ENCODE measurements at regions not wholly inside any gene's neighbourhood (a gene's known extent, or its start where the extent isn't known, plus 50 kb on each side); places are given as distances from the start of the nearest gene placed in this dataset.
A peak's percentile ranks its signal among the peaks of the same experiment; 100 is the strongest.
"Not testable (repeated sequence)": the region's sequence is repeated elsewhere in the genome, so short reads cannot be mapped to it uniquely, and the experiment has no call there.

- H3K9me3 ChIP-seq: no peaks in the 10 kb centered on the region; the same call in 1 of the 2 replicates
- no peaks in the 10 kb centered on the region for H3K36me3 ChIP-seq
- H3K4me3 ChIP-seq: no peak overlapping the region
- no peak for DNase-seq
- no peaks in the 10 kb centered on the region for H3K27me3 ChIP-seq
These were observed 587.1 kb upstream of the ATXN7L3B start for GRCh38 chr12:73950507-73950906.

GRCh38 chr12:73951956-73952703 is 585.5 kb upstream of the ATXN7L3B start:
- Histone ChIP-seq H3K27me3 (no peaks in the 10 kb centered on the region), H3K9me3 (no peaks in the 10 kb centered on the region; the same call in 1 of the 2 replicates), H3K36me3 (no peaks in the 10 kb centered on the region), H3K4me3 (no peak overlapping the region)
- no peak for DNase-seq

GRCh38 chr12:73964641-73965040 is 573.0 kb upstream of the ATXN7L3B start:
- H3K36me3 ChIP-seq: no peaks in the 10 kb centered on the region
- no peak overlapping the region for H3K4me3 ChIP-seq
- no peaks in the 10 kb centered on the region; the same call in 1 of the 2 replicates for H3K9me3 ChIP-seq
- DNase-seq: no peak
- no peaks in the 10 kb centered on the region for H3K27me3 ChIP-seq

- Histone ChIP-seq H3K27me3 (no peaks in the 10 kb centered on the region), H3K36me3 (no peaks in the 10 kb centered on the region), H3K9me3 (no peaks in the 10 kb centered on the region; the same call in 1 of the 2 replicates), H3K4me3 (no peak overlapping the region)
- no peak for DNase-seq
These were observed 564.1 kb upstream of the ATXN7L3B start for GRCh38 chr12:73973486-73973885.

GRCh38 chr12:73984552-73984951 is 553.1 kb upstream of the ATXN7L3B start:
- DNase-seq: no peak
- no peaks in the 10 kb centered on the region for H3K36me3 ChIP-seq
- no peak overlapping the region for H3K4me3 ChIP-seq
- no peaks in the 10 kb centered on the region for H3K27me3 ChIP-seq
- H3K9me3 ChIP-seq: no peaks in the 10 kb centered on the region

GRCh38 chr12:73991138-73991537 is 546.5 kb upstream of the ATXN7L3B start:
- H3K36me3 ChIP-seq: no peaks in the 10 kb centered on the region
- no peaks in the 10 kb centered on the region for H3K27me3 ChIP-seq
- H3K4me3 ChIP-seq: no peak overlapping the region
- no peak for DNase-seq
- H3K9me3 ChIP-seq: no peaks in the 10 kb centered on the region

GRCh38 chr12:73998894-73999293 is 538.7 kb upstream of the ATXN7L3B start:
- no peaks in the 10 kb centered on the region for H3K9me3 ChIP-seq
- no peaks in the 10 kb centered on the region for H3K36me3 ChIP-seq
- H3K27me3 ChIP-seq: no peaks in the 10 kb centered on the region
- DNase-seq: no peak
- no peak overlapping the region for H3K4me3 ChIP-seq

- DNase-seq: no peak
- H3K36me3 ChIP-seq: no peaks in the 10 kb centered on the region
- no peaks in the 10 kb centered on the region for H3K9me3 ChIP-seq
- no peak overlapping the region for H3K4me3 ChIP-seq
- no peaks in the 10 kb centered on the region for H3K27me3 ChIP-seq
These were observed 522.5 kb upstream of the ATXN7L3B start for GRCh38 chr12:74015118-74015517.

- H3K9me3 ChIP-seq, H3K36me3 ChIP-seq, H3K27me3 ChIP-seq, H3K4me3 ChIP-seq, DNase-seq: not testable (repeated sequence)
These were observed 521.3 kb upstream of the ATXN7L3B start for GRCh38 chr12:74016324-74016723.

- Histone ChIP-seq H3K4me3 (no peak overlapping the region), H3K36me3 (no peaks in the 10 kb centered on the region), H3K27me3 (no peaks in the 10 kb centered on the region), H3K9me3 (no peaks in the 10 kb centered on the region)
- DNase-seq: no peak
These were observed 518.8 kb upstream of the ATXN7L3B start for GRCh38 chr12:74018849-74019248.

- Histone ChIP-seq H3K27me3 (no peaks in the 10 kb centered on the region), H3K36me3 (no peaks in the 10 kb centered on the region), H3K9me3 (no peaks in the 10 kb centered on the region), H3K4me3 (no peak overlapping the region)
- peak; percentile 53 for DNase-seq
These were observed 515.7 kb upstream of the ATXN7L3B start for GRCh38 chr12:74021937-74022336.

GRCh38 chr12:74031045-74031444 is 506.6 kb upstream of the ATXN7L3B start:
- Histone ChIP-seq H3K36me3 (no peaks in the 10 kb centered on the region), H3K9me3 (no peaks in the 10 kb centered on the region; the same call in 1 of the 2 replicates), H3K27me3 (no peaks in the 10 kb centered on the region)

GRCh38 chr12:74033531-74033930 is 504.1 kb upstream of the ATXN7L3B start:
- Histone ChIP-seq H3K27me3 (no peaks in the 10 kb centered on the region), H3K9me3 (no peaks in the 10 kb centered on the region; the same call in 1 of the 2 replicates), H3K36me3 (no peaks in the 10 kb centered on the region), H3K4me3 (no peak overlapping the region)
- no peak for DNase-seq

More at GRCh38 chr12:74031045-74031444, 506.6 kb upstream of the ATXN7L3B start:
- DNase-seq: no peak
- H3K4me3 ChIP-seq: no peak overlapping the region

GRCh38 chr12:74039138-74039537 is 498.5 kb upstream of the ATXN7L3B start:
- H3K9me3 ChIP-seq, H3K36me3 ChIP-seq, DNase-seq, H3K27me3 ChIP-seq, H3K4me3 ChIP-seq: not testable (repeated sequence)

- H3K36me3 ChIP-seq: no peaks in the 10 kb centered on the region
- no peaks in the 10 kb centered on the region for H3K27me3 ChIP-seq
- no peak overlapping the region for H3K4me3 ChIP-seq
- no peaks in the 10 kb centered on the region for H3K9me3 ChIP-seq
- peak; percentile 47 for DNase-seq
These were observed 494.3 kb upstream of the ATXN7L3B start for GRCh38 chr12:74043343-74043742.

- no peak for DNase-seq
- no peaks in the 10 kb centered on the region for H3K9me3 ChIP-seq
- H3K36me3 ChIP-seq: no peaks in the 10 kb centered on the region
- no peaks in the 10 kb centered on the region for H3K27me3 ChIP-seq
- H3K4me3 ChIP-seq: no peak overlapping the region
These were observed 488.3 kb upstream of the ATXN7L3B start for GRCh38 chr12:74049348-74049747.

GRCh38 chr12:74051848-74052247 is 485.8 kb upstream of the ATXN7L3B start:
- Histone ChIP-seq H3K27me3 (no peaks in the 10 kb centered on the region), H3K4me3 (no peak overlapping the region), H3K9me3 (no peaks in the 10 kb centered on the region), H3K36me3 (no peaks in the 10 kb centered on the region)
- DNase-seq: no peak

- Histone ChIP-seq H3K27me3 (no peaks in the 10 kb centered on the region), H3K4me3 (no peak overlapping the region), H3K36me3 (no peaks in the 10 kb centered on the region), H3K9me3 (no peaks in the 10 kb centered on the region; the same call in 1 of the 2 replicates)
- peak; percentile 6 for DNase-seq
These were observed 471.2 kb upstream of the ATXN7L3B start for GRCh38 chr12:74066476-74066875.
